ENCODE measurements at regions not wholly inside any gene's neighbourhood (a gene's known extent, or its start where the extent isn't known, plus 50 kb on each side); places are given as distances from the start of the nearest gene placed in this dataset.

GRCh38 chr13:22201375-22201925 is 530.6 kb downstream of the FGF9 start:
- no peak for FAIRE-seq
- no peak for DNase-seq (ENCODE audit: insufficient read length, low spot score)

GRCh38 chr13:22210134-22210930 is 539.5 kb downstream of the FGF9 start:
- FAIRE-seq (no peak), DNase-seq (ENCODE audit: insufficient read length, low spot score) (no peak)

- DNase-seq (ENCODE audit: insufficient read length, low spot score) = no peak
- no peak for FAIRE-seq
These were observed 541.0 kb downstream of the FGF9 start for GRCh38 chr13:22211876-22212275.

GRCh38 chr13:22212576-22212975 is 541.7 kb downstream of the FGF9 start:
- FAIRE-seq = no peak
- no peak for DNase-seq (ENCODE audit: insufficient read length, low spot score)

- no peak for DNase-seq (ENCODE audit: insufficient read length, low spot score)
These were observed 543.3 kb downstream of the FGF9 start for GRCh38 chr13:22214184-22214583.

GRCh38 chr13:22218797-22219196 is 547.9 kb downstream of the FGF9 start:
- DNase-seq (ENCODE audit: insufficient read length, low spot score) = no peak
- no peak for FAIRE-seq

More at GRCh38 chr13:22214184-22214583, 543.3 kb downstream of the FGF9 start:
- FAIRE-seq = no peak

- no peak for FAIRE-seq
- no peak for DNase-seq (ENCODE audit: insufficient read length, low spot score)
These were observed 548.8 kb downstream of the FGF9 start for GRCh38 chr13:22219709-22220108.

- FAIRE-seq = no peak
- DNase-seq (ENCODE audit: insufficient read length, low spot score) = no peak
These were observed 549.6 kb downstream of the FGF9 start for GRCh38 chr13:22220151-22221135.

- DNase-seq (ENCODE audit: insufficient read length, low spot score) = no peak
- FAIRE-seq = no peak
These were observed 552.5 kb downstream of the FGF9 start for GRCh38 chr13:22223411-22223810.

GRCh38 chr13:22226086-22226485 is 555.2 kb downstream of the FGF9 start:
- no peak for FAIRE-seq

GRCh38 chr13:22227895-22228294 is 557.0 kb downstream of the FGF9 start:
- no peak for DNase-seq (ENCODE audit: insufficient read length, low spot score)
- FAIRE-seq = no peak

More at GRCh38 chr13:22226086-22226485, 555.2 kb downstream of the FGF9 start:
- no peak for DNase-seq (ENCODE audit: insufficient read length, low spot score)

- DNase-seq (ENCODE audit: insufficient read length, low spot score) = no peak
These were observed 559.0 kb downstream of the FGF9 start for GRCh38 chr13:22229916-22230315.

GRCh38 chr13:22232186-22232585 is 561.3 kb downstream of the FGF9 start:
- DNase-seq (ENCODE audit: insufficient read length, low spot score) (no peak), FAIRE-seq (no peak)

More at GRCh38 chr13:22229916-22230315, 559.0 kb downstream of the FGF9 start:
- FAIRE-seq = no peak

GRCh38 chr13:22235285-22235949 is 564.5 kb downstream of the FGF9 start:
- no peak for FAIRE-seq
- DNase-seq (ENCODE audit: insufficient read length, low spot score) = no peak

- no peak for FAIRE-seq
- DNase-seq (ENCODE audit: insufficient read length, low spot score) = no peak
These were observed 565.0 kb downstream of the FGF9 start for GRCh38 chr13:22235950-22236290.

GRCh38 chr13:22238269-22238668 is 567.4 kb downstream of the FGF9 start:
- FAIRE-seq = no peak
- no peak for DNase-seq (ENCODE audit: insufficient read length, low spot score)

- FAIRE-seq (no peak), DNase-seq (ENCODE audit: insufficient read length, low spot score) (no peak)
These were observed 569.8 kb downstream of the FGF9 start for GRCh38 chr13:22240716-22241115.

GRCh38 chr13:22243469-22244163 is 572.7 kb downstream of the FGF9 start:
- DNase-seq (ENCODE audit: insufficient read length, low spot score) = no peak
- no peak for FAIRE-seq

- DNase-seq (ENCODE audit: insufficient read length, low spot score) = no peak
- FAIRE-seq = no peak
These were observed 581.5 kb downstream of the FGF9 start for GRCh38 chr13:22252281-22252830.

- no peak for FAIRE-seq
- DNase-seq (ENCODE audit: insufficient read length, low spot score) = no peak
These were observed 582.2 kb downstream of the FGF9 start for GRCh38 chr13:22253107-22253506.

Data from GM19239 (cell line).